ENCODE measurements at regions not wholly inside any gene's neighbourhood (a gene's known extent, or its start where the extent isn't known, plus 50 kb on each side); places are given as distances from the start of the nearest gene placed in this dataset.
"Not testable (repeated sequence)": the region's sequence is repeated elsewhere in the genome, so short reads cannot be mapped to it uniquely, and the experiment has no call there.

GRCh38 chr21:15445327-15445726, 284.5 kb upstream of the USP25 start:
- Histone ChIP-seq H3K27ac (ENCODE audit: low read depth, low read length) (no peak overlapping the region), H3K4me3 (ENCODE audit: low read depth, low read length) (no peak overlapping the region), H3K9ac (ENCODE audit: low read length) (no peak overlapping the region), H3K27me3 (ENCODE audit: control insufficient read depth, insufficient read depth, low read length) (no peaks in the 10 kb centered on the region), H3K9me3 (ENCODE audit: control insufficient read depth, insufficient read depth, low read depth, low read length) (0 out of 2 replicates have a peak, but pooled peaks cover 3% of the 10 kb centered on the region), H3K36me3 (ENCODE audit: control insufficient read depth, insufficient read depth, low read length) (no peaks in the 10 kb centered on the region), H3K4me1 (ENCODE audit: control insufficient read depth, insufficient read depth, low read length) (peaks cover 38% of the 10 kb centered on the region)

- Histone ChIP-seq H3K9ac (ENCODE audit: low read length) (no peak overlapping the region), H3K27ac (ENCODE audit: low read depth, low read length) (no peak overlapping the region), H3K4me3 (ENCODE audit: low read depth, low read length) (no peak overlapping the region), H3K27me3 (ENCODE audit: control insufficient read depth, insufficient read depth, low read length) (no peaks in the 10 kb centered on the region), H3K36me3 (ENCODE audit: control insufficient read depth, insufficient read depth, low read length) (no peaks in the 10 kb centered on the region), H3K4me1 (ENCODE audit: control insufficient read depth, insufficient read depth, low read length) (peaks cover 32% of the 10 kb centered on the region), H3K9me3 (ENCODE audit: control insufficient read depth, insufficient read depth, low read depth, low read length) (0 out of 2 replicates have a peak, but pooled peaks cover 5% of the 10 kb centered on the region)
These were observed 283.6 kb upstream of the USP25 start for GRCh38 chr21:15446223-15446622.

GRCh38 chr21:15449556-15449955, 280.2 kb upstream of the USP25 start:
- 0 out of 2 replicates have a peak, but pooled peaks cover 5% of the 10 kb centered on the region for H3K9me3 ChIP-seq (ENCODE audit: control insufficient read depth, insufficient read depth, low read depth, low read length)
- no peak overlapping the region for H3K9ac ChIP-seq (ENCODE audit: low read length)
- peaks cover 18% of the 10 kb centered on the region for H3K4me1 ChIP-seq (ENCODE audit: control insufficient read depth, insufficient read depth, low read length)
- no peak overlapping the region for H3K4me3 ChIP-seq (ENCODE audit: low read depth, low read length)
- H3K27ac ChIP-seq (ENCODE audit: low read depth, low read length): no peak overlapping the region
- H3K27me3 ChIP-seq (ENCODE audit: control insufficient read depth, insufficient read depth, low read length): no peaks in the 10 kb centered on the region
- H3K36me3 ChIP-seq (ENCODE audit: control insufficient read depth, insufficient read depth, low read length): no peaks in the 10 kb centered on the region

DNA sequence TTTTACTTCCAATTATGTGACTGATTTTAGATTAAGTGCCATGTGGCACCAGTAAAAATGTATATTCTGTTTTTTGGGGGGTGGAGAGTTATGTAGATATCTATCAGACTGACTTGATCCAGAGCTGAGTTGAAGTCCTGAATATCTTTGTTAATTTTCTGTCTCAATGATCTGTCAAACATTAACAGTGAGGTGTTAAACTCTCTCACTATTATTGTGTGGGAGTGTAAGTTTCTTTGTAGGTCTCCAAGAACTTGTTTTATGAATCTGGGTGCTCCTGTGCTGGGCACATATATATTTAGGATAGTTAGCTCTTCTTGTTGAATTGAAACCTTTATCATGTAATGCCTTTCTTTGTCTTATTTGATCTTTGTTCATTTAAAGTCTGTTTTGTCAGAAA, 276.5 kb upstream of the USP25 start:
- H3K9me3 ChIP-seq (ENCODE audit: control insufficient read depth, insufficient read depth, low read depth, low read length): 0 out of 2 replicates have a peak, but pooled peaks cover 5% of the 10 kb centered on the region
- H3K27ac ChIP-seq (ENCODE audit: low read depth, low read length): no peak overlapping the region
- no peaks in the 10 kb centered on the region for H3K36me3 ChIP-seq (ENCODE audit: control insufficient read depth, insufficient read depth, low read length)
- H3K27me3 ChIP-seq (ENCODE audit: control insufficient read depth, insufficient read depth, low read length): no peaks in the 10 kb centered on the region
- H3K4me3 ChIP-seq (ENCODE audit: low read depth, low read length): no peak overlapping the region
- no peak overlapping the region for H3K9ac ChIP-seq (ENCODE audit: low read length)
- H3K4me1 ChIP-seq (ENCODE audit: control insufficient read depth, insufficient read depth, low read length): no peaks in the 10 kb centered on the region

DNA sequence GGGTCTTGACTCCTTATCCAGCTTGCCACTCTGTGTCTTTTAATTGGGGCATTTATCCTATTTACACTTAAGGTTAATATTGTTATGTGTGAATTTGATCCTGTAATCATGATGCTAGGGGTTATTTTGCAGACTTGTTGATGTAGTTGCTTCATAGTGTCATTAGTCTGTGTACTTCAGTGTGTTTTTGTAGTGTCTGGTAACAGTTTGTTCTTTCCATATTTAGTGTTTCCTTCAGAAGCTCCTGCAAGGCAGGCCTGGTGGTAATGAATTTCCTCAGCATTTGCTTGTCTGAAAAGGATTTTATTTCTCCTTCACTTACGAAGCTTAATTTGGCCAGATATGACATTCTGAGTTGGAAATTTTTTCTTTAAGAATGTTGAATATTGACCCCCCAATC, 276.0 kb upstream of the USP25 start:
- not testable (repeated sequence) for H3K27ac ChIP-seq (ENCODE audit: low read depth, low read length); H3K9me3 ChIP-seq (ENCODE audit: control insufficient read depth, insufficient read depth, low read depth, low read length); H3K4me1 ChIP-seq (ENCODE audit: control insufficient read depth, insufficient read depth, low read length); H3K4me3 ChIP-seq (ENCODE audit: low read depth, low read length); H3K9ac ChIP-seq (ENCODE audit: low read length); H3K27me3 ChIP-seq (ENCODE audit: control insufficient read depth, insufficient read depth, low read length); H3K36me3 ChIP-seq (ENCODE audit: control insufficient read depth, insufficient read depth, low read length)

DNA sequence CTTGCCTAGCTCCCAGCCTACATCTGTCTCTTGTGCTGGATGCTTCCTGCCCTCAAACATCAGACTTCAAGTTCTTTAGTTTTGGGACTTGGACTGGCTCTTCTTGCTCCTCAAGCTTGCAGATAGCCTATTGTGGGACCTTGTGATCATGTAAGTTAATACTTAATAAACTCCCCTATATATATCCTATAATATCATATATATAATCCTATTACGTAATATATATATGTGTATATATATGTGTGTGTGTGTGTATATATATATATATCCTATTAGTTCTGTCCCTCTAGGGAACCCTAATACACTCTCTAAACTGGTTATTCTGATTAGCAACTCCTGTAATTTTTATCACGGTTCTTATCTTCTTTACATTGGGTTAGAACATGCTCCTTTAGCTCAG, 274.9 kb upstream of the USP25 start:
- H3K27me3 ChIP-seq (ENCODE audit: control insufficient read depth, insufficient read depth, low read length); H3K4me1 ChIP-seq (ENCODE audit: control insufficient read depth, insufficient read depth, low read length); H3K9me3 ChIP-seq (ENCODE audit: control insufficient read depth, insufficient read depth, low read depth, low read length); H3K9ac ChIP-seq (ENCODE audit: low read length); H3K27ac ChIP-seq (ENCODE audit: low read depth, low read length); H3K36me3 ChIP-seq (ENCODE audit: control insufficient read depth, insufficient read depth, low read length); H3K4me3 ChIP-seq (ENCODE audit: low read depth, low read length): not testable (repeated sequence)

DNA sequence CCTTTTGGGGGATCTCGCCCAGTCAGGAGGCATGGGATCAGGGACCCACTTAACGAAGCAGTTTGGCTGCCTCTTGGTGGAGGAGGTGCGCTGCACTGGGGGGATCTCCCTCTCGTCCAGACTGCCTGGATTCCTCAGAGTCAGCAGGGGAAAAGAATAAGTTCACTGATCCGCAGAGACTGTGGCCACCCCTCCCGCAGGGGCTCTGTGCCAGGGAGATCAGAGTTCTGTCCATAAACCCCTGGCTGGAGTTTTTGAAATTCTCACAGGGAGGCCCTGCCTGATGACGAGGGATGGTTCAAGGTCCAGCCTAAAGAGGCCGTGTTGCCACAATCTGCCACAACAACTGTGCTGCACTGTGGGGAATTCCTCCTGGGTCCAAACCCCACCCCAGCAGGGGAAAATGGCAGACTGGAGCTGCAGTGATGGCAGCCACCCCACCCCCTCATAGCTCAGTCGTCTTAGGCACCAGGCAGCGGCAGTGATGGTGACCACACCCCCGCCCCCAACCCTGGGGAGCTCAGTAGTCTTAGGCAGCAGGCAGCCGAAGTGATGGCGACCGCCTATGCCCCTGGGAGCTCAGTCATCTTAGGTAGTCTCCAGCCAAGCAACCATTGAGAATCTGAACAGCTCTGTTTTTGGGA, 273.8 kb upstream of the USP25 start:
- H3K9ac ChIP-seq (ENCODE audit: low read length): no peak overlapping the region
- no peaks in the 10 kb centered on the region for H3K4me1 ChIP-seq (ENCODE audit: control insufficient read depth, insufficient read depth, low read length)

DNA sequence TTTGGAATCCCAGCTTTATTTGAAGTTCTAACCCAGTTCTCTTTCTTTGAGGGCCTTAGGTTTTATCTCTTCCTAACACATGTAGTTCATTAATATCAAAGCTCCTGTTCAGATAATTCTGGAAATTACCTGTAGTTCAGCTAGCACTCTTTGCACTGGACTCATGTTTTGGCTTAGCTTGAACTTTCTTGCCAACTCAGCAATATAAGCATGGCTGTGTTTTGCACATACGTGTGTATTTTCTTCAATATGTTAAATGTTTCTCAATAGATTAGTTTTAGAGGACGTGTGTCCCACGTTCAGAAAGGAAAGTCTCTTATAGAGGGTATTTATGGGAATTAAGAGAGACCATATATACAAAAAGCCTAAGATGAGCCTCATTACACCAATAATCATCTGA, 271.8 kb upstream of the USP25 start:
- Histone ChIP-seq H3K27ac (ENCODE audit: low read depth, low read length) (no peak overlapping the region), H3K36me3 (ENCODE audit: control insufficient read depth, insufficient read depth, low read length) (no peaks in the 10 kb centered on the region), H3K27me3 (ENCODE audit: control insufficient read depth, insufficient read depth, low read length) (no peaks in the 10 kb centered on the region), H3K4me3 (ENCODE audit: low read depth, low read length) (no peak overlapping the region), H3K9me3 (ENCODE audit: control insufficient read depth, insufficient read depth, low read depth, low read length) (no peaks in the 10 kb centered on the region), H3K9ac (ENCODE audit: low read length) (no peak overlapping the region), H3K4me1 (ENCODE audit: control insufficient read depth, insufficient read depth, low read length) (no peaks in the 10 kb centered on the region)

More for the DNA sequence above, 273.8 kb upstream of the USP25 start:
- no peaks in the 10 kb centered on the region for H3K27me3 ChIP-seq (ENCODE audit: control insufficient read depth, insufficient read depth, low read length)
- no peaks in the 10 kb centered on the region for H3K36me3 ChIP-seq (ENCODE audit: control insufficient read depth, insufficient read depth, low read length)
- H3K27ac ChIP-seq (ENCODE audit: low read depth, low read length): no peak overlapping the region
- no peak overlapping the region for H3K4me3 ChIP-seq (ENCODE audit: low read depth, low read length)
- 0 out of 2 replicates have a peak, but pooled peaks cover under 1% of the 10 kb centered on the region for H3K9me3 ChIP-seq (ENCODE audit: control insufficient read depth, insufficient read depth, low read depth, low read length)

- no peak overlapping the region for H3K9ac ChIP-seq (ENCODE audit: low read length)
- H3K4me3 ChIP-seq (ENCODE audit: low read depth, low read length): no peak overlapping the region
- no peaks in the 10 kb centered on the region for H3K27me3 ChIP-seq (ENCODE audit: control insufficient read depth, insufficient read depth, low read length)
- H3K27ac ChIP-seq (ENCODE audit: low read depth, low read length): no peak overlapping the region
- H3K9me3 ChIP-seq (ENCODE audit: control insufficient read depth, insufficient read depth, low read depth, low read length): 0 out of 2 replicates have a peak, but pooled peaks cover 2% of the 10 kb centered on the region
- H3K4me1 ChIP-seq (ENCODE audit: control insufficient read depth, insufficient read depth, low read length): no peaks in the 10 kb centered on the region
- H3K36me3 ChIP-seq (ENCODE audit: control insufficient read depth, insufficient read depth, low read length): no peaks in the 10 kb centered on the region
These were observed 267.7 kb upstream of the USP25 start for GRCh38 chr21:15462092-15462491.

DNA sequence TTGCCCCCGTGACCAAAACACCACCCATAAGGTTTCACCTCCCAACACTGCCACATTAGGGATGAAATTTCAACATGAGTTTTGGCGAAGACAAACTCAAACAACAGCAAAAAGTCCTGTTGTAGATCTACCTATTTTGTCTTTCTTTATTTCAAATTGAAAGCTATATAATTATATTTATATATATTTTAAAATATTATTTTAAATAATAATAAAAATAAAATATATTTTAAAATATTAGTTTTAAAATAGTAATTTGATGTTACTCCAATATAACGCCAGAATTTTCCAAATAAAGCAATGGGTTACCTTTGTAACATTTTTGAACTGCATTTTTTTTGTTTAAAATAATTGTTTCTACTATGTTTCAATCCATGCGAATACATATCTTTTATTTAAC, 263.5 kb upstream of the USP25 start:
- H3K27ac ChIP-seq (ENCODE audit: low read depth, low read length): no peak overlapping the region
- H3K36me3 ChIP-seq (ENCODE audit: control insufficient read depth, insufficient read depth, low read length): no peaks in the 10 kb centered on the region
- no peaks in the 10 kb centered on the region for H3K27me3 ChIP-seq (ENCODE audit: control insufficient read depth, insufficient read depth, low read length)
- no peak overlapping the region for H3K4me3 ChIP-seq (ENCODE audit: low read depth, low read length)
- 0 out of 2 replicates have a peak, but pooled peaks cover 2% of the 10 kb centered on the region for H3K9me3 ChIP-seq (ENCODE audit: control insufficient read depth, insufficient read depth, low read depth, low read length)
- H3K4me1 ChIP-seq (ENCODE audit: control insufficient read depth, insufficient read depth, low read length): no peaks in the 10 kb centered on the region
- no peak overlapping the region for H3K9ac ChIP-seq (ENCODE audit: low read length)

- no peaks in the 10 kb centered on the region for H3K36me3 ChIP-seq (ENCODE audit: control insufficient read depth, insufficient read depth, low read length)
- H3K9ac ChIP-seq (ENCODE audit: low read length): no peak overlapping the region
- H3K27ac ChIP-seq (ENCODE audit: low read depth, low read length): no peak overlapping the region
- H3K4me1 ChIP-seq (ENCODE audit: control insufficient read depth, insufficient read depth, low read length): no peaks in the 10 kb centered on the region
- H3K4me3 ChIP-seq (ENCODE audit: low read depth, low read length): no peak overlapping the region
- 0 out of 2 replicates have a peak, but pooled peaks cover 2% of the 10 kb centered on the region for H3K9me3 ChIP-seq (ENCODE audit: control insufficient read depth, insufficient read depth, low read depth, low read length)
- no peaks in the 10 kb centered on the region for H3K27me3 ChIP-seq (ENCODE audit: control insufficient read depth, insufficient read depth, low read length)
These were observed 261.4 kb upstream of the USP25 start for GRCh38 chr21:15468368-15468767.
